Fibroblast of skin of back (primary cell): ENCODE measurements at regions not wholly inside any gene's neighbourhood (a gene's known extent, or its start where the extent isn't known, plus 50 kb on each side); places are given as distances from the start of the nearest gene placed in this dataset.

Source experiments
- DNase-seq: peaks from one replicate; pipeline ENCODE4 v3.0.0-alpha.2; 2013

DNA sequence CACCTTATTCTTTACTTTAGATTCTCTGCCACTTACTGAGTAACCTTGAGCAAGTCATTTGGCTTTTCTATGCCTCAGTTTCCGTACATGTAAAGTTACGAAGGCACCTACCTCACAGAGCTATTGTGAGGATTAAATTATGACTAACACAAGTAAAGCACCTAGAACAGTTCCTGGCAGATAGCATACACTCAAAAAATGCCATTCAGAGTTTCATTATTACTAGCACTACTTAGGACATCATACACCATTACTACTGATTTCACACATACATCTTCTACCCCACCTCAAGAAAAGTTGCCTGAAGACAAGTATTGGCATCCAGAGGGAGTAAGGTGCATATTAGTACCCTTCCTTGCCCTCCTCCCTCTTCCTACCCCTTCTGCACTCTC lies 107.8 kb downstream of the OGFRL1 start:
- no peak for DNase-seq

DNA sequence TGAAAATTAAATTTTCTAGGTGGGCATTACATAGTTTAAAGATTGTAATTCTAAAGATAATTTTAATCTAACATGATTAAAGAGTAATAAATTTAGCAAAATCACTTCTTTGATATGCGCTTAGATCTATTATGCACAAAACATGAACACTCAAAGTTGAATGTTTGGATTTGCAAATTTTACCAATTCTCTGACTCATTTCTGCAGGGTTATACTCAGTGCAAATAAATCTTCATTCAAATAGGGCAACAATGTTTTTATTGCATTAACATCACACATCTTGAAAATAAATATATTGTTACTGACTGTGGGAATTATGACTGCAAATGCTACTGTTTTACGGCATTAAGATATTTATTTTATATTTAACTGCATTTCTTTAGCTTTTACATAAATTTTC lies 110.7 kb downstream of the OGFRL1 start:
- no peak for DNase-seq

DNA sequence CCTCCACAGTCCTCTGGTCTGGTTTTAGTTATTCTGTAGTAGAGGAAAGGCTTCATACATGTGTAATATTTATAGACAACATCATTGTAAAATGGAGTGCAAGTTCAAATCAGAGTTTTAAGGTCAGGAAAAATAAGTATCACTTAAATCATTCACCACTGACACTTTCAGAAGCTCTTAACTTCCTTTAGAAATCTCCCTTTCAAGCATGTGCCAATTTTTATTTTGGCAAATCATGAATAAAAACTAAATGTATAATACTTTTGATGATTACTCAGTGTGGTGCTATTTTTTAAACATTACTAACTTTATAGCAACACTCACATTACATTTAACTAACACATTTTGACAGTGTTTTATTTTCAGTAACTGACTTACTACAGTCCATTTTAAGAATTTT lies 112.2 kb downstream of the OGFRL1 start:
- DNase-seq: peak; percentile 46

DNA sequence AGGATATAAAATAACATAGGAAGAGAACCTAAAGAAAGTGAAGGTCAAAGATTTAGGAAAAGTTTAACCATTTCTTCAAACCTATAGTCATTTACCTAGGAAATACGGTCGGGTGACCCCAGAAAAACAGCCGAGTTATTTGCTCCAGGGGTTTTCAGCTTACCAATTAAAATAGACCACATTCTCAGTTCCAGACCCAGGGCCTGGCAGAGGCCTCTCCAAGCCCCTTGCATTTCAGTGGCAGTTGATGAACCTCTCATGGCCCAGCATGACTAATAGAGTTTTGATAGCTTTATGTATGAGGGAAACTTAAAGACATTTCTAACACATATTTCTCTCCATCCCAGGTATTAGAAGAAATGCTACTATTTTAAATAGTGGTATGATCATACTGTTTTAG lies 113.5 kb downstream of the OGFRL1 start:
- no peak for DNase-seq

DNA sequence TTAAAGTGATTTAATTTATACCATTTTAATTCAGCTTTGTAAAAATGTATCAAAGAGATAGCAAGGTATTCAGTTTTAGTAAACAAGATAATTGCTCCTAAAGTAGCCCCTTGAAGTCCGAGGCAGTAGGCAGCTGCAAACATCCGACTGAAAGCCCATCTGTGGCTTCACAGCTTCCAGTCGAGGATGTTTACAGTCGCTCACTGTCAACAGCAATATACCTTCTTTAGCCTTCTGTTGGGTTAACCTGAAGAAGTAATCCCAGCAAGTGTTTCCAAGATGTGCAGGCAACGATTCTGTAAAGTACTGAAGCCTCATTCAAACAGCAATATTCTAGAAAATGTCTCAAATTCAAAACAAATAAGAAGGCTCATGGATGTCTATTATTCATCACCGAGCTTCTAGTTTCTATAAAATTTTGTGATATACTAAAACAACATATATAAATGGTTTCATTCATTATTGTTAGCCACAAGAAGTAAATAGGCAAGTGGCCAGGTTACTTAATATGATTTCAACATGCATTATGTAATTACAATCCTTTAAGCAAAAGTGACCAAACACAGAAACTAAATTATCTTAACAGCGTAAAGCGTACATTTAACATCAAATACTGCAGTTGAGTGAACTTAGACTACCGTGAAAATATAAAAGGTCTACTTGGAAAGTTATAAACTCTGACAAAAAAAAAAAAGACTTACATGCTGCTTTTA lies 115.0 kb downstream of the OGFRL1 start:
- DNase-seq: no peak

DNA sequence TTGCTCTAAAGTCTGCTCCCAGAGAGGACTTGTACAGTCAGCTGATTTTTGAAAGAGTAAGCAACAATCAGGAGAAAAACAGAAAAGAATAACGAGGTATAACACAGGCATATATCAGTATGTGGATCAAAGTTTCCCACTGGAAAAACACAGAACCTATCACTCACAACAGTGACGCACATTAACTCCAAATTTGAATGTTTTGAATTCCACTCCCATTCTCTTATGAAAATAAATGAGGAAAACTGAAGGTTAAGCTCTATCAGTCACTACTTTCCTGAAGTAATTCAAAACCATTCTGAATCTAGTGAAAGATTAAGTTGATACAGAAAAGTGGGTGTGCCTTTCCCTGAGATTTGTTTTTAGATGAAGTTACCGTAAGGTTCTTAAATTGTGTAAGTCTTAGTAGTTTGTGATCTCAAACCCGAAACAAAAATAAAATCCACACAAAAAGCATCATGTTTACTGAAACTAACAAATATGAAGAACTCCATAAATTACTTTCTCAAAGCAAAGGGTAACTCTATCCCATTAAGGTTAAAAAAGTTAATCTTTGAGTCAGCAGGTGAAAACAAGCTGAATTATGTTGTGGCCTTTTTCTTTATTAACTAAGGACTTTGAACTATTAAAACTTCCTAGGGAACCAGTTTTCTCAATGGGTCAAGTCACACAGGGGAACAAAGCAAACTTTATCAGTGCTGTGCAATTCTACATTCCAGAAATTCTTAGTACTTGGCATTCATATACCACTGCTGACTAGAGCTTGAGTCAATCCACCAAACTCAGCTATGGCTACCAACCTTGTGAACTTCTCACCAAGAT lies 115.7 kb downstream of the OGFRL1 start:
- DNase-seq: peak; percentile 85

DNA sequence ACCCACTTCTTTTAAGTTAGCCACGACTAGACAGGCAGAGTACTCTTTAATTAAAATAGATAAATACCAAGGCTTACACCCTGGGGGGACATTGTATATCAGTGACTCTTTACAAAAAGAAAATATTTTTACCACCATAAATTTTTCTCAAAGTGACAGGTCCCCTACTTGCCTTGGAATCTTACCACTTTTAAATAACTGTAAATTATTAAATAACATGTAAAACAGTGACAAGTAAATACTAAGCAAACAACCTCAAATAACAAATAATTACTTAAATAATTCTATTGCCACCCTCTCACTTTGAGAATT lies 116.3 kb downstream of the OGFRL1 start:
- no peak for DNase-seq

DNA sequence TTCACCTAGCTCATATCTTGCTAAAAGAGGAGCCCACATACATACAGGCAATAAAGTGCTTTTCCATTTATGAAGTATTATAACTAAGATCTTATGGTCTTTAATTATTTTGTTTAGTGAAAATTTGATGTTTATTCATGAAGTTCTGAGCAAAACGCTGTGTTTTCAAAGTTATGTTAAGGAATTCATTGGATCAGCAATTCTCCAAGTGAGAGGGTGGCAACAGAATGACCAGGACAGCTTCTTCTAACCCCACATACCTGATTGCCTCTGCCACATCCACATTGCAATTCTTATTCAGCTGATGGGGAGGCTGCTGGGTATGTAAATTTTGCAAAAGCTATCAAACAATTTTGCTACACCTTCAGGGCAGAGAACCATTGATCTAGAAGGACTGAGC lies 116.8 kb downstream of the OGFRL1 start:
- no peak for DNase-seq

DNA sequence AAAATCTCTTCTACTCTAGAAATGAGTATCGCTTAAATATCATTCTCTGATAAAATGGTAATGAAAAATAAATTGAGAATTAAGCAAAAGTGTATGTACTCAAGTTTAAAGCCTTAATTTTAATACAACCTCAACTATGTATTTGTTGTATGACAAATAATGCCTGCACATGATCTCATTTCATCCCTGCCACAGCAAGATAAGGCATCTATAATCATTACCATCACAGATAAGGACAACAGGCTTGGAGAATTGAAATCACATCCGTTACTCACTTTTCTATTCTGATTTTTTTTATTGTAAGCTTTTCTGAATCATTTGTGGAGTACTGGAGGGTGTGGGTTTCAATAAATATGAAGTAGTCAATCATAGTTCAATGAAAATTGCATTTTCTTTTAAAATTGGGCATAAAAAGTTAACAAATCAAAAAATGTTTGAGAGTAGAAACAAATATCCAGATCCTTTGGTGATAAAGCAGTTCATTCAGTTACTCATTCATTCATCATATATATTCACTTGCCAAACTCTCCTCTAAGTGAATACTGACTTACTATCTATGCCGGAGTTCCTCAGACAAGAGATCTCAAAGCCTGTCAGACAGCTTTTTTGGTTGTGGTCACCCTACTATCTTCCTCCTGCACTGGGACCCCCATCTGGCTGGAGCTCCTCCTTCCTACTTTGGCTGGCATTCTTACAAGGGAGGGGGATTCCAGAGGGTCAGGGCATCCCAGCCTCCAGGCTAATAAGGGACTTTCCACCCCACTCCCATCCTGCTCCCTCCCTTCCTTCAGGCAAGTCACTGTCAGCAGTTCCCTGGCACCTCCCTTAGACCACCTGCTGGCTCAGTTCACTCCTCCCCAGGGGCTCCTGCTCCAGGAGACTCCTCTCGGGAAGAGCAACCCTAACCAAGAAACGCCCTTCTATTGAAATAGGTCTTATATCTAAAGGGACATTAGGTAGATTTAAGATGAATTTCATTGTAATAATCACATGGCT lies 118.6 kb downstream of the OGFRL1 start:
- no peak for DNase-seq

DNA sequence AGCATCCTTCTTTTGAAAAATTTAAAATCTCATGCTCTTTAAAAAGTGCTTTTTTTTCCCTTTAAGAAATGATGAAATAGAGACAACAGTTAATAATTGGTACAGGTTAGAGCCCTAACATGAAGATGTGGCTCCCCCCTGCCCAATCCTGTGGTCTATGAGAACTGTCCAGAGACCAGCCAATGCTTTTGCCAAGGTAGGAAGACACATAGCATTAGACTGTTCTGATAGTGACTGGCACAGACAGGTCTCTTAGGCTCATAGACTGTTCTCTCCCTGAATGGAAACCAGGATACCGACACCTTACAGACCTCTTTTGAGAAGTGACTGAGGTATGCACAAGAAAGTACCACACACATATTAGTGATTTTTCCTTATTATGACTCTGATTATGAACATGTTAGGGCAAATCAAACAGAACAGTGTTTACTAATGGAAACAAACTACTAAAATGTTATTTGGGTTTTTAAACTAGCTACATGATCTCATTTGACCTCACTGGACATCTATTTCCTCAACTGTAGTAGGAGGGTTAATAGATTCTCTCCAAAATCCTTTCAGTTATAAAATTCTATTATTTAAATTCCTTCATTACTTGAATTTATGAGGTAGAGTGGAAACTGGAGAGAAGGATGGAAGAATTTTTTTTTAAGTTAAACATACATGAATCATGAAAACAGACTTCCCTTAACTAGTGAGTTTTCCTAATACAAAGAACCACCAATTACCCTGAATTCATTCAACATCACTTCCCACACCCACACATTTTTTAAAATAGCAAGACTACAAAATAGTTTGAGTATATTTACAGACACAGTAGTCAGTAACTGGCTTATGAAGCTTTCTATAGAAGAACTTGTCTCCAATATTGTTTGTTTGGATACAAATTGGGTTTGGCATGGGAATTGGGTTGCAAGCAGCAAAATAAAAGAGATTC lies 120.4 kb downstream of the OGFRL1 start:
- no peak for DNase-seq

DNA sequence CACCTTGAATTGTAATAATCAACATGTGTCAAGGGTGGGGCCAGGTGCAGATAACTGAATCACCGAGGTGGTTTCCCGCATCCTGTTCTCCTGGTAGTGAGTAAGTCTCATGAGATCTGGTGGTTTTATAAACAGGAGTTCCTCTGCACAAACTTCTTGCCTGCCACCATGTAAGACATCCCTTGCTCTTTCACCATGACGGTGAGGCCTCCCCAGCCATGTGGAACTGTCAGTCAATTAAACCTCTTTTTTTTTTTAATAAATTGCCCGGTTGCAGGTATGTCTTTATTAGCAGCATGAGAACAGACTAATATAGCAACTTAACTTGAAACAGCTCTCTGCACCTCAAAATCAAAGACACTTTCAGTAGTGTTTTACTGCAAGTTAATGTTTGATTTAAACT lies 121.6 kb downstream of the OGFRL1 start:
- no peak for DNase-seq

DNA sequence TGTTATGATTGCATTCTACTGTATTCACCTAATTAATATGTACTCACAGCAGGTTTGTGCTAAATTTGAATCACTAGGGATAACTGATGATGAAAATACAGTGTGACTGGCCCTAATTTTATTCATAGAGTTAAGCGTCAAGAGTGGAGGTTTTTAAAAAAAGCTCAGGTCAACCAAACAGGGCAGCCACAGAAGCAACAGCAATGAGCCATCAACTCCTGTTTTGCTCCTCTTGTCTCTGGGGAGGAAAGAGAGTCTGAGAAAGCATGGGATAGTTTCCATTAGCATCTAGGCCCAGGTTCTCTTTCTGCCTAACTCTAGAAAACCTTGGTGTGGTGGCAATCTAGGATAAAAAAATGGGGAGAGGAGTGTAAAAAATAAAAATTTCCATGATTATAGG lies 122.1 kb downstream of the OGFRL1 start:
- no peak for DNase-seq

DNA sequence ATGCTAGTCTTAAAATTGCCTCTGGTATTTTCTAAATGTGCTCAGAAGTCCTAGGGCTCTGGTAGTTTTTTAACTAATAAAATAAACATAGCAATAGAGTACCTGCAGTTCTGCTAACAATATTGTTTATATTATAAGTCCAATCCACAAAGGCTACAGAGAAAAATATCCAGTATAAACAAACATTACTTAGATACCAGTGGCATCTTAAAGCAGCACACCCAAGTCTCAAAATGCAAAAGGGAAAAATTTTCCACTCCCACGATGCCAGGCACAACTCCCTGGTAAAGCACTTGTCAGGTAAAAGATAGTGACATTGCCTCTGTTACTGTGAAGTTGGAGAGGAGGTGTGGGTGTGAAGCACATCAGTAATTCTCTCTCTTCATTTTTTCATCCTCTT lies 123.3 kb downstream of the OGFRL1 start:
- DNase-seq: no peak

DNA sequence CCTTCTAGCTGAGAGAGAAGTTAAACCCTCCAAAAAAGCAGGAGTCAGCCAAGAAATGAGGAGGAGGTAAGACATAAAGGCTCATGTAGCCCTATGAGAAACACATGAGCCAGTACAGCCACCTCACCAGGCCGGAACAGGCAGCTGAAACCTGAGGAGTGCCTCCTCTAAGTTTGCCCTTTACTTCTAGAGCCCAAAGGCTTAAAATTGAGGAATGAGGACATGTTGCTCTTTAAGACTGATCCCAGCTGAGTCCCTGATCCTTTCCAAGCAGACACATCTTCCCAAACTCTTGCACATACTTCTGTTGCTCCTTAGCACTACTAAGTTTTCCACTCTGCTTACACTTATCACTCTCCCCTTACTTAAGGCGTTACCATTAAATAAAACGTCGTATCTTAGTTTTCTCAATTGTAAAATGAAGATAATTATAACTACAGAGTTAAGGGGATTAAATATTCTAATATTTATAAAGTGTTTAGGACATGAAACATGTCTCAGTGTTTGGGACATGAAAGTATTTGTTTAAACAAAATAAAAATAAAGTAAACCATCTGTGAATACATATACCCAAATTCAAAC lies 124.0 kb downstream of the OGFRL1 start:
- DNase-seq: no peak

DNA sequence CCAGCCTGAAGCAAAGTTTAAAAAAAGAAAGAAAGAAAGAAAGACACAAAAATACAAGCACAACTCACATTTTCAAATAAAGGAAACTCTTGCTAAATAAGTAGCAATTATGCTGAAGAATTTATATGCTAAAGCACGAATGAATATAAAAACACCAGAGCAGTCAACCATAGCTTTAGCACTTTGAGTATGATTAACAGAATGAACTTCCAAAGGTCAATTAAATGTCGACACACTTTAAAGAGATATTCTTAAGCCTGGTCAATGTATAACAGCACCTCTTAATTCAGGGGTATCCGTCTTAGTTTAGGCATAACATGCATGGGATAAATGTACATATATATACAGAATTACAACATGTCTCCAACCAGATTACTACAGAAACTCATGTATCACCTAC lies 125.9 kb downstream of the OGFRL1 start:
- no peak for DNase-seq

DNA sequence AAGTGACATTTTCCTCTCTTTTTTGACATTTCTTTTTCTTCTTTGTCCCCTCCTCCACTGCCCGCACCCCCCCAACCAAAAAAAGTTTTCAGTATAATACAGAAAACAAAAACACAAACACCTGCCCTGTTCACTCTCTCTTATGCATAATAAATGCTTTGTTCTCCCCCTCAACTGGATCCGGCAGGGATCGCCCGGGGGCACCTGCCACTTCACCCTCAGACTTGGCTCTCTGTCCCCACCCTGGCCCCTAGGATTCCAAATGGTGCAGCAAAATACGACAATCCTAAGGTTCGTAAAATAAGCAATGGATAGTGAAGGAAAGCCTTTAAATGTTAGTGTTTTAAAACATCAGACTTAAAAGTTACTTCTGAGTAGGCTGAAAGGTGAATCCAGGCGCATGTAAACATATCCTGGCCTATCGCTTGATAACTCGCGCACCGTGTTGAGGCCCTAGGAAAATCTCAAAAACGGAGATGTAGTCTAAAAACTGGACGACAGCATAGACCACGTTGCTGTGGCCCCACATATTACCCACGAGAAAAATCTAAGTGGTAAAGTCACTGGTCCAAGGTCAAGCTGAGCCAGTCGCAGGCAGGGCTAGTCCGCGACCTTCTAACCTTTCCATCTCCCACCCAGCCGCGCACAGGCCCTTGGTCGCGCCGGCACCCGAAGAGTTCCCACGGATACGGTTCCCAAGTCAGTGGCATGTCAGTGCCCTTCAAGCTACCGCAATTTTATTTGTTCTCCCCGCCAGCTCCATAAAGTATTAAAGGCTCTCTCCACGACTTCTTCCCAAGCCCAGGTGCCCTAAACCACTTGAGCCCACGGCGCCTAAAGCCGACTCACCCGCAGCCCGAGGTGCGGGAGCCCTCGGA lies 130.8 kb downstream of the OGFRL1 start:
- no peak for DNase-seq

DNA sequence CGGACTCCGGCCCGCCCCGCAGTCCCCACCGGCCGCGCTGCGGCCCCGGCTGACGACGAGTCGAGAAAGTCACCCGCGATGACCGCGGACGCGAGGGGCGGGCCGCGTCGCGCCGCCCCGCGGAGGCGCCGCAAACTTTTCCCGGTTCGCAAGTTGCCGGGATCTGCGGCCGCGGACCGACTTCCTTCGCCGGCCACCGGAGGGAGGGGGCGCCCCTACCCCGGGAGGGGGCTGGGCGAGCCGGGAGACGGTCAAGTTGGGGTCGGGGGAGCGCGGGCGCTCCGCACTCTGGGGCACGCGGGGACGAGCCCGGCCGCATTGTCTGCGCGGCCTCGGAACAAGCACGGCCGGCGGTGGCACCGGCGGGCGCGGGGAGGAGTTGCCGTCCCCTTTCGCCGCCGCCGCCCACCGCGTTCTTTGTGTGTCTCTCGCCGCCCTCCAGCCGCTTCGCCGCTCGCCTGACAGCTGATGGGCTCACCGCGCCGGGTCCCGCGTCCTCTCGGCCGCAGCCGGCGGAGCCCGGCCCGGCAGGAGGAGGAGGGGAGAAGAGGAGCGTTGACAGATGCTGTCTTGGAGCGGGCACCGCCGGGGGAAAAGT lies 131.6 kb downstream of the OGFRL1 start:
- peak; percentile 38 for DNase-seq

DNA sequence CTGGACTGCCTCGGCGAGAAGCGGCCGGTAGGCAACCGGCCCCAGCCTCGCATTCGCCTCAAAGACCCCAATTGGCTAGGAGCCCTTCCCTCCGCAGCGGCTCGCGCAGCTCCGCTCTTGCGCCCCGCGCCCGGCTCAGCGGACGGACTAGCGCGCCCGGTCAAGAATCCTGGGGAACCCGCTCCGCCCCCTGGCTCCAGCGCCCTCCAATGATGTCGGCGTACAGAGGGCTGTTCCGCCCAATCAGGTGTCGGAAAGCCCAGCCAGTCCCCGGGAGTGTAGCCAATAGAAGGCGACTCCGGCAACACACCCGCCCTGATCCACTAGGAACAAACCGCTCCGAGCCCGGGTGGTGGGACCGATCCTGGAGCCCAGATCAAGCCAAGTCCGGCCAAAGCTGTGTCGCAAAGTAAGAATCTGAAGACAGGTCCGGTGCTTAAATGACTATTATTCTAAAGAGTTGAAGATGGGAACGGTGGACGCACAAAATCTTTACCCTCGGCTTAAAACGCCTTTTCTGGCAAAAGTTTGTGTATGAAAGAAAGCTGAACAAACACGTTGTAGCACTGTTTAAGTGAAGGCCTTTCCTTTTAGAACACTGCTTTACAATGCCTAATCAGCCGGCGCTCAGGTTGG lies 132.2 kb downstream of the OGFRL1 start:
- DNase-seq: peak; percentile 95

DNA sequence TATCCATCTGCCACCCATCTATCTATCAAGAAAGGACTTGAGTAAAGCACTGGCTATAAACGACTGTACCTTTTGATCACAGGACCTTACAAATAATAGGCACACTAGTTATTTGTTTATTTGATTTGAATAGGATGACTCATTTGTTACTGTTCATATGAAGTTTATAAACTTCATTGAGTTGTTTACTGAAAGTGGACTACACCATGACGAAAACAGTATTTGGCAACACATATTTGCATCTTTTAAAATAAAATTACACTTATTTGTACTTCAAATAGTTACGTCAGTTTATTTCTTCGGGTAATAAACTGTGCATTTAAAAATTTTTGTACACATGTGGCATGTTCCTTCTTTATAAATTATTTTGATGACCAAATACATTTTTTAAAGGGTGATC lies 133.0 kb downstream of the OGFRL1 start:
- DNase-seq: no peak

DNA sequence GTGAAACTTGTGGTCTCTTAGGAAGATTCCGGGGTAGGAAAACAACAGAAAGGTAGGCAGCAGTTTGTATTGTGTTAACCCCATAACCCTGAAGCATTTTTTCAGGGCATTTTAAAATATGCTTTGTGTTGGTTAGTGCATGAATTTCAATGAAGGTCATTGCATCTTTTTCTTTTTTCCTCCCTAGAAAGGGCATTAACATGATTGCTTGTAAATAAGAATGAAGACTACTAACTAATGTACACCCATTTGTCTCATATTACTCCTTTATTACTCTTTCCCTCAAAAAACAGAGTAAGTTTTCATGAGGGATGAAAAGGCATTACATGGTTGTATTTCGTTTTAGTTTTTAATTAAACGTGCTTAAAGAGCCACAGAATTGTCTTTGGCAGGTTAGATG lies 141.4 kb downstream of the OGFRL1 start:
- DNase-seq: no peak
